Spinal cord (tissue), 9 donors: ENCODE measurements at regions not wholly inside any gene's neighbourhood (a gene's known extent, or its start where the extent isn't known, plus 50 kb on each side); places are given as distances from the start of the nearest gene placed in this dataset.
"Not testable (repeated sequence)": the region's sequence is repeated elsewhere in the genome, so short reads cannot be mapped to it uniquely, and the experiment has no call there.

Source experiments
- DNase-seq, 6 donors: peaks; one replicate each; pipeline versions ENCODE4 v3.0.0 to v3.0.0-alpha.2; 2013 to 2015; ENCODE audit warnings: low spot score in 6 of 6, low read depth in 4 of 6
- H3K27ac ChIP-seq: one replicate; pipeline ENCODE4 v1.5.1; 2013; ENCODE audit warnings: low read depth, low read length, control low read depth
- H3K27me3 ChIP-seq: one replicate; pipeline ENCODE4 v1.6.1; 2013; ENCODE audit warnings: low read length; ENCODE audit not compliant: control insufficient read depth, insufficient read depth
- H3K36me3 ChIP-seq: one replicate; pipeline ENCODE4 v1.6.1; 2013; ENCODE audit warnings: low read length; ENCODE audit not compliant: control insufficient read depth, insufficient read depth
- H3K4me1 ChIP-seq: one replicate; pipeline ENCODE4 v1.6.1; 2013; ENCODE audit warnings: low read length; ENCODE audit not compliant: control insufficient read depth, insufficient read depth
- H3K4me3 ChIP-seq: one replicate; pipeline ENCODE4 v1.5.1; 2013; ENCODE audit warnings: low read depth, low read length, control low read depth
- H3K9me3 ChIP-seq: one replicate; pipeline ENCODE4 v1.6.1; 2013; ENCODE audit warnings: low read length; ENCODE audit not compliant: control insufficient read depth, insufficient read depth
- WGBS: methylation state at CpG from one replicate; pipeline ENCODE4 v1.1.5; 2013; ENCODE audit warnings: missing lambda C conversion rate; ENCODE audit not compliant: insufficient coverage; 5-methylcytosine and 5-hydroxymethylcytosine counted together
- donor health status: healthy.

DNA sequence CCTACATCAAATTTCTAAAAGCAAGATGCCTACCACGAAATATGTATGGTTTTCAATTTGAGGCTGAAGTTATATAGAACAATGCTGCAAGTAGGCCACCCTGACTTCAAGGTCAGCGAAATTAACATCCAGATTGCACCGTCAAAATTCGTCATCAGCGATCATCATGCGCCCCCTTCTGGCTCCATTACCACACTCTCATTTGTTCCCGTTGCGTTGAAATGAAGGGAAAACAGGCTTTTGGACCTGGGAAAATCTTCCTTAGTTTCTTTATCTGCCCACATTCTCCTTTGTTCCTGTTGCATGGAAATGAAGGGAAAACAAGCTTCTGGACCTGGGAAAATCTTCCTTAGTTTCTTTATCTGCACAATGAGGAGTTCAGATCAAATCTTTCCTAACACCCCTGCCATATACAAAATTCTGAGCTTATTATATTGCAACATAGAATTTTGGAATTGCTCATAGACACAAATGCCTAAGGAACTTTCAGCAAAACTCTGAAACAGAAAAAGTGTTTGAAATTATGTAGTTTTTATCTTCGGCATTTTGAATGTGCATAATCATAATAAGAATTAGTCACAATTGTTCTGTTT, 98.2 kb upstream of the PRKCQ start:
- no peaks in the 10 kb centered on the region for H3K36me3 ChIP-seq
- H3K9me3 ChIP-seq = no peaks in the 10 kb centered on the region
- H3K27ac ChIP-seq = no peak overlapping the region
- H3K4me1 ChIP-seq = no peaks in the 10 kb centered on the region
- DNase-seq = peak in 3 of 6 donors; percentile 39 to 84 (median 70)
- H3K4me3 ChIP-seq = no peak overlapping the region
- WGBS = 5% methylated on average over 4 of the region's 9 CpGs
- no peaks in the 10 kb centered on the region for H3K27me3 ChIP-seq

DNA sequence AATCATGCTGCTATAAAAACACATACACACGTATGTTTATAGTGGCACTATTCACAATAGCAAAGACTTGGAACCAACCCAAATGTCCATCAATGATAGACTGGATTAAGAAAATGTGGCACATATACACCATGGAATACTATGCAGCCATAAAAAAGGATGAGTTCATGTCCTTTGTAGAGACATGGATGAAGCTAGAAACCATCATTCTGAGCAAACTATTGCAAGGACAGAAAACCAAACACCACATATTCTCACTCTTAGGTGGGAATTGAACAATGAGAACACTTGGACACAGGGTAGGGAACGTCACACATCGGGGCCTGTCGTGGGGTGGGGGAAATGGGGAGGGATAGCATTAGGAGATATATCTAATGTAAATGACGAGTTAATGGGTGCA, 97.1 kb upstream of the PRKCQ start:
- H3K9me3 ChIP-seq, DNase-seq, H3K27ac ChIP-seq, H3K4me1 ChIP-seq, H3K4me3 ChIP-seq, H3K27me3 ChIP-seq, H3K36me3 ChIP-seq: not testable (repeated sequence)
- WGBS = no CpG with 5 or more reads among the region's 5 CpGs

DNA sequence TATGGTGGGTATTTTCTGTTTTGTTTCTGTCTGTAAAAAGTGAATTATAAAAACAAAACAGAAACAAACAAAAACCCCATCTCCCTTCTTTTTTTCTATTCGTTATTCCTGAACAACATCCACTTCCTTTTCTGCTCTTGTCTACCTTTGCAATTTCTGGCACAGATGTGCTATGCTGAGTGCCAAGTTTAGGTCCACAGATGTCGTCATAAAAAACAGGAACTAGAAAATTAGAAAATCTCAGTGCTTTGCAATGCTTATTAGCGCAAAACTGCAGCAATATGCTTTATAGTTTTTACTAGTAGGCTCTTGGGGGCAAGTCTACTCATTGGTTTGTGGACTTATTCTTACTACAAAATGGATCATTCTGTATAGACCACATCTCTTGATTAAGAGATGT, 94.2 kb upstream of the PRKCQ start:
- Histone ChIP-seq H3K36me3 (no peaks in the 10 kb centered on the region), H3K4me1 (no peaks in the 10 kb centered on the region), H3K9me3 (no peaks in the 10 kb centered on the region), H3K27ac (no peak overlapping the region), H3K4me3 (no peak overlapping the region), H3K27me3 (no peaks in the 10 kb centered on the region)
- DNase-seq = peak in 1 of 6 donors; percentile 79
- 41% methylated on average over 2 of the region's 3 CpGs for WGBS

DNA sequence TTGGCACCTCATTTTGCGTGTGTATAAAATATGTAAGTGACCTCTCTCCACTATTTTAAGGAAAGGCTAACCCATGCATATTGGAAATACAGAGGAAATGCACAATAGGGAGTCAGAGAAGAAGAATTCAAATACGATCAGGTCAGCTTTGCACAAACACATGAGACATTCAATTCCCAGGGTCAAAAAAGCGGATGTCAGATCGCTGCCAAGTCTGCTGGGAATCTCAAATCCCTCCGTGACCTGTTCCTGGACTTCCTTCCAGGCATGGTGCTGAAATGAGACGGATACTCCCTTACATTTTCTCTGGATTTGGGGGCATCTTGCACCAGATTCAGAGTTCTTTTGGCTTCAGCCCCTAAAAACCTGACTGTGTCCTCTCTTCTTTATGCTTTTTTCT, 91.9 kb upstream of the PRKCQ start:
- Histone ChIP-seq H3K9me3 (no peaks in the 10 kb centered on the region), H3K27me3 (no peaks in the 10 kb centered on the region), H3K4me1 (no peaks in the 10 kb centered on the region), H3K27ac (no peak overlapping the region), H3K4me3 (no peak overlapping the region), H3K36me3 (no peaks in the 10 kb centered on the region)
- no peak for DNase-seq
- 55% methylated on average over 5 of the region's 6 CpGs for WGBS

DNA sequence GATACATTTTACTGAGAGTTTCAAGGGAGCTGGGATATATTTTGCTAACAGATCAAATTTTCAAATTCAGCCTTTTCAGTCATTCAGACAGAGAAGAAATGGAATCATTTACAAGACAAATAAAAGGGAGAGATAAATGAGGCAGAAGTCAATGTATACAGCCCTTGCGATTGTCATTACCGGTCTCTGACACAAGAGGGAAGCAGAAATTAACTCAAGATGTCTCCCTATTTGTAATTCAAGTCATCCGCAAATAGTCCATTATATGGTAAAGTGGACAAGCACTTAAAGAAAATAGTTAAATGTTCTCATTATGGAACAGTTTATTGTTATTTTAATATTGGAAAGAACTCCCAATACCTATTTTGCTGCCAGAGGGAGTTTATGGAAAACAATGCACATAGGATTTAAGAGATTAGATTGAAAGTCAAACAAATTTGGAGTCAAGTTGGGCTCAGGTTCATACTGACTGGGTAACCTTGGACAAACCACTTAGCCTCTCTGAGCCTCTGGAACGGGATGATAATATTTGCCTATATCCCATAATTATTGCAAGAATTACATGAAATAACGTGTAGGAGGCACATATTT, 89.3 kb upstream of the PRKCQ start:
- no peak overlapping the region for H3K4me3 ChIP-seq
- no peaks in the 10 kb centered on the region for H3K4me1 ChIP-seq
- H3K27me3 ChIP-seq = no peaks in the 10 kb centered on the region
- WGBS = no CpG with 5 or more reads among the region's 5 CpGs
- peak; percentile 38 to 92 (median 52) for DNase-seq
- H3K36me3 ChIP-seq = no peaks in the 10 kb centered on the region
- no peaks in the 10 kb centered on the region for H3K9me3 ChIP-seq
- no peak overlapping the region for H3K27ac ChIP-seq

DNA sequence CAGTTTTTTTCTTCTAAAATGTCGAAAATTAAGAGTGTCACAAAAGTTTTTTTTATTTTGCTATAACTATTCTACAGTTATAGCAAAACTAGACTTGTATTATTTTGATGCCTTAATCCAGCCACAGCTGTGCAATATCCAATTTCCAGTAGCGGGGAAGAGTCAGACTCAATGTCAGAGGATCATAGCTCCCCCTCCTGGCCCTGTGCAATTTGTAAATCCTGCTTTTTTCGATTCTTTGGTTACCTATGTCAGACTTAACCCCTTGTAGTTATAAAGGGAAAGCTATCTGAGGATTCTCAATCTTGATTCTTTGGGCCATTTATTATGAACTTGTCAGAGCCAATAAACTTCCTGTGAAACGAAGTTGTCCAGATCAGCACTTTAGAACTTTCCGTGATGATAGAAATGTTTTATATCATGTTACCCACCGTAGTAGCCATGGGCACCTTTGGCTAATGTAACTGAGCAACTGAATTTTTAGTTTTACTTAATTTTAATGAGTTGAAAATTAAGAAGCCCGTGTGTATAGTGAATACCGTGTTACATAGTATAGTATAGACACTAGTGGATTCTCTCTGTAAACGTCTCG, 87.7 kb upstream of the PRKCQ start:
- DNase-seq = peak; percentile 22 to 92 (median 51)
- Histone ChIP-seq H3K27ac (no peak overlapping the region), H3K4me3 (no peak overlapping the region), H3K9me3 (no peaks in the 10 kb centered on the region), H3K4me1 (no peaks in the 10 kb centered on the region), H3K36me3 (no peaks in the 10 kb centered on the region), H3K27me3 (no peaks in the 10 kb centered on the region)
- WGBS = 25% methylated on average over 3 of the region's 10 CpGs

DNA sequence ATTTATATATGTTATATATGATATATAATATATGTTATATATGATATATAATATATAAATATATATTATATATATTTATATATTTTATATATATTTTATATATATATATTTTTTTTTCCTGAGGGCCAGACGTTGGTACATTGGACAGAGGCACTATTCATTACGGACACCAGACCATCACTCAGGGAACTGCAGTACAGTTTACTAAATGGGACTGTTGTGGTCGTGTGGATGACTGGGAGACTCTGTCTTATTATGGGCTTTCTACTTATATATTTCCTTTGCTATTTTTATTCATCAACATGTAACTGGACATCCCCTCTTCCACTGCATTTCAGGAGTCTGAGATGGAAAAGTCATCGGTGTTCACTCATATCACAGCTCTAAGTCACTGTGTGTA, 87.1 kb upstream of the PRKCQ start:
- Histone ChIP-seq H3K4me3 (no peak overlapping the region), H3K27ac (no peak overlapping the region), H3K36me3 (no peaks in the 10 kb centered on the region), H3K4me1 (no peaks in the 10 kb centered on the region), H3K9me3 (no peaks in the 10 kb centered on the region), H3K27me3 (no peaks in the 10 kb centered on the region)
- WGBS = no CpG with 5 or more reads among the region's 4 CpGs
- no peak for DNase-seq

DNA sequence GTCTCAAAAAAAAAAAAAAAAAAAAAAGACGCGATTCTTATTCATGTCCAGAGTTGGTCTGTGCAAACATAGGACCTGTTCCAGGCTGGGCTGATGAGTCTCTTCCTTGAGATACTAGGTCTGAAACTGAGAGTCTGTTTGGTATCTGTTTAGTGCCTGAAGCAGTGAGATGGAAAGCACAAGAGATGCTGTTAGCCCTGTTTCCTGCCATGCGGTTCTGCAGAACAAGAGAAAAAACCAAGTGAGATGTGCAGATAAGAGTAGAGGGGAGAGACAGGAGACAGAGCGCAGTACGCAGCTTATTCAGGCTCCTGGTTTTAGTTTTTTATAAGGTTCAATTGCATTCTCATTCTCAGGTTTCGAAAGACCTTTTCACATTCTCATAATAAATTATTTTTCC, 85.8 kb upstream of the PRKCQ start:
- Histone ChIP-seq H3K27me3 (no peaks in the 10 kb centered on the region), H3K4me1 (no peaks in the 10 kb centered on the region), H3K4me3 (no peak overlapping the region), H3K9me3 (no peaks in the 10 kb centered on the region), H3K27ac (no peak overlapping the region), H3K36me3 (no peaks in the 10 kb centered on the region)
- DNase-seq = no peak
- 73% methylated on average over 1 of the region's 6 CpGs for WGBS

DNA sequence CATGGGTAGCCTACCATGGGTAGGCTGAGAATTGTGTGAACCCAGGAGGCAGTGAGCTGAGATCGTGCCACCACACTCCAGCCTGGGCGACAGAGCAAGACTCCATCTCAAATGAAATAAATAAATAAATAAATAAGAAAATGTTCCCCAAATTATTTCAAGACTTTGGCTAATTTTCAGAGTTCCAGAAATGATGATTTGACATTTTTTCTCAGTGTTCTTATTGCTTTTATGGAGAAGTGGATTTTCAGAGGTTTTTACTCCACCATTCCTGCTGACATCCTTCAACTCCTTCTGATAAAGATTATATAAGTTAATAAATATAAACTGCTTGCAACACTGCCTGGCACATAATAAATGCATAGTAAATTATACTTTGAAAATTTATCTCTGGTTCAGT, 80.4 kb upstream of the PRKCQ start:
- DNase-seq = no peak
- no peaks in the 10 kb centered on the region for H3K4me1 ChIP-seq
- H3K9me3 ChIP-seq = no peaks in the 10 kb centered on the region
- no peaks in the 10 kb centered on the region for H3K36me3 ChIP-seq
- H3K4me3 ChIP-seq = no peak overlapping the region
- H3K27ac ChIP-seq = no peak overlapping the region
- no peaks in the 10 kb centered on the region for H3K27me3 ChIP-seq
- WGBS = no CpG with 5 or more reads among the region's 2 CpGs

DNA sequence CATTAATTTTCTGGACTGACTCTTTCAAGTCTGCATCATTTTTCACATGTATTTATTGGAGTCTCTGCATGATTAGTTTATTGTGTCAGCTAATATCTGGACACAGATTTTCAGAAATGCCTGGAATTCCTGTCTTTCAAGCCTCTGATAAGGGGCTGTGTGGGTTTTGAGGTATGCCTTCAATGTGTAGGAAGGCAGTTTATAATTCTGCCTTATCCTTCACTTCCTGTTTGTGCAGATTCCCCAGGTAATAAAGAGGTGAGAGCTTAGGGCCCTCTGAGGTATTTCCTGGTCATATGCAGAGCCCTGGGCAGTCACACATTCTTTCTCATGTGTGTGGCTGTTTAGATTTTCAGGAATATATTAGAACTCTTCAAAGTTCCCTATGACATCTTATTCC, 79.4 kb upstream of the PRKCQ start:
- no peaks in the 10 kb centered on the region for H3K36me3 ChIP-seq
- no peaks in the 10 kb centered on the region for H3K27me3 ChIP-seq
- no peak overlapping the region for H3K4me3 ChIP-seq
- H3K4me1 ChIP-seq = no peaks in the 10 kb centered on the region
- H3K27ac ChIP-seq = no peak overlapping the region
- no peak for DNase-seq
- H3K9me3 ChIP-seq = no peaks in the 10 kb centered on the region
